Osteocyte (in vitro differentiated cells): ENCODE measurements at regions not wholly inside any gene's neighbourhood (a gene's known extent, or its start where the extent isn't known, plus 50 kb on each side); places are given as distances from the start of the nearest gene placed in this dataset.

ENCODE experiments used
- DNase-seq: peaks from one replicate; pipeline ENCODE4 v3.0.0; 2021; ENCODE audit warnings: mixed read lengths; ENCODE audit not compliant: unreplicated experiment; ENCODE audit errors: extremely low spot score
- H3K27ac Mint-ChIP-seq: one replicate; pipeline ENCODE4 v1.8.0; 2021; ENCODE audit warnings: mild to moderate bottlenecking, mixed read lengths; ENCODE audit not compliant: unreplicated experiment
- H3K27me3 Mint-ChIP-seq: one replicate; pipeline ENCODE4 v1.8.0; 2021; ENCODE audit warnings: mixed read lengths; ENCODE audit not compliant: unreplicated experiment
- H3K36me3 Mint-ChIP-seq: one replicate; pipeline ENCODE4 v1.8.0; 2021; ENCODE audit warnings: mixed read lengths; ENCODE audit not compliant: unreplicated experiment
- H3K4me1 Mint-ChIP-seq: one replicate; pipeline ENCODE4 v1.8.0; 2021; ENCODE audit warnings: mixed read lengths; ENCODE audit not compliant: unreplicated experiment
- H3K4me3 Mint-ChIP-seq: one replicate; pipeline ENCODE4 v1.8.0; 2021; ENCODE audit warnings: mild to moderate bottlenecking, moderate library complexity, mixed read lengths; ENCODE audit not compliant: unreplicated experiment
- H3K9me3 Mint-ChIP-seq: one replicate; pipeline ENCODE4 v1.8.0; 2021; ENCODE audit warnings: mixed read lengths; ENCODE audit not compliant: unreplicated experiment
- TF ChIP-seq, protein P1 (sequence below): fragments of 200-600 bp; sonication (generic); IDR thresholded peaks from 2 replicates; pipeline ENCODE4 v1.5.0; 2021; ENCODE audit warnings: antibody characterized with exemption, mild to moderate bottlenecking, moderate library complexity

DNA sequence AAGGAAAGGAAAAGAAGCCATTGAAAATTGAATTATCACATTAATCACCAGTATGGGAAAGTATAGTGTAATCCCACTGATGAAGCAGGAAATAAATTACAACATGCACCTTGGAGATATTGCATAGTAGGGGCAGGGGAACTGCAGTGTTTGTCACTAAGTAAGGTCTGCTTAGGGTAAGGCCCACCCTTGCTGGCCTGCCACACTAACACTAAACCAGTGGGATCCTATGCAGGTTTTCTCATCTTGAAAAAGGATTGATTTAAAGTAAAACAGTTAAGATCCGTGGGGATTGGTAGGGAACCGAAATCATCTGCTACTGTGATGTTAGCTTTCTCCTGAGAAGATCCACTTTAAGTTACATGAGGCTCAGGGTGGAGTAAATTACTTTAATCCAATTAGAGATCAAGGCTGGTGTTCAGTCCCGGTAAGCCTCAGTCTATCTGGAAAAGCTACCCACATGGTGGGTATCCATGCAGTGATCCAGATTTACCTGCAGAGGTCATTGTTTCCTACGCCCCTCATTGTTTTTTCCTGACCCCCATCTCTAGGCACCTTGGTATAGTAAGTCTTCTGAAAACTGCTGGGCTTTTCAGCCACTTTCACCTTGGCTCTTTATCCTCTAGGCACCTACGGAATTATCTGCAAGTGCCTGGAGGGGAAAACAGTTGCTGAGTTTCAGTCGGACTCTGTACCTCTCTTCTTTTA is 1014.9 kb upstream of the ATXN8OS start:
- Mint-ChIP-seq H3K27ac (no peak overlapping the region), H3K36me3 (no peaks in the 10 kb centered on the region)

DNA sequence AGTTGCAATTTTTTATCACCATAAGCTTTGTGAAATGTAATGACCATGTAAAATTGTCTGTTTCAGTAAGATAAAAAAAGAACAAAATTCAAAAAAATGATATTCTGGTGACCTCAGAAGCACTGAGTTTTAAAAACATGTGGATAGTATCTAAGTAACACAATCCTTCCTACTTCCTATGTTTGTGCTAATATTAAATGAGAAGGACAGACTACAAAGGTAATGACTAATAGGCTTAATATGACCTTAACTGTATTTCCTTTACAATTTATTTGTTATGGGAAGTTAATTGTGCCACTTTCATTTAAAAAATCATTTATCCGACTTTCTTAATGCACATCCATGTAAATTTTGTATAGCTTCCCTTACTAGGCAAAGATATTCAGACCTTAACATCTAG is 1030.4 kb upstream of the ATXN8OS start:
- no peak overlapping the region for H3K4me3 Mint-ChIP-seq
- no peak overlapping the region for H3K27ac Mint-ChIP-seq
- TF ChIP-seq, protein P1, sequence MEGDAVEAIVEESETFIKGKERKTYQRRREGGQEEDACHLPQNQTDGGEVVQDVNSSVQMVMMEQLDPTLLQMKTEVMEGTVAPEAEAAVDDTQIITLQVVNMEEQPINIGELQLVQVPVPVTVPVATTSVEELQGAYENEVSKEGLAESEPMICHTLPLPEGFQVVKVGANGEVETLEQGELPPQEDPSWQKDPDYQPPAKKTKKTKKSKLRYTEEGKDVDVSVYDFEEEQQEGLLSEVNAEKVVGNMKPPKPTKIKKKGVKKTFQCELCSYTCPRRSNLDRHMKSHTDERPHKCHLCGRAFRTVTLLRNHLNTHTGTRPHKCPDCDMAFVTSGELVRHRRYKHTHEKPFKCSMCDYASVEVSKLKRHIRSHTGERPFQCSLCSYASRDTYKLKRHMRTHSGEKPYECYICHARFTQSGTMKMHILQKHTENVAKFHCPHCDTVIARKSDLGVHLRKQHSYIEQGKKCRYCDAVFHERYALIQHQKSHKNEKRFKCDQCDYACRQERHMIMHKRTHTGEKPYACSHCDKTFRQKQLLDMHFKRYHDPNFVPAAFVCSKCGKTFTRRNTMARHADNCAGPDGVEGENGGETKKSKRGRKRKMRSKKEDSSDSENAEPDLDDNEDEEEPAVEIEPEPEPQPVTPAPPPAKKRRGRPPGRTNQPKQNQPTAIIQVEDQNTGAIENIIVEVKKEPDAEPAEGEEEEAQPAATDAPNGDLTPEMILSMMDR: no peak
- no peaks in the 10 kb centered on the region for H3K27me3 Mint-ChIP-seq
- no peaks in the 10 kb centered on the region for H3K36me3 Mint-ChIP-seq
- no peak for DNase-seq
- no peaks in the 10 kb centered on the region for H3K4me1 Mint-ChIP-seq
- H3K9me3 Mint-ChIP-seq: no peaks in the 10 kb centered on the region

More for the DNA sequence above, 1014.9 kb upstream of the ATXN8OS start:
- H3K27me3 Mint-ChIP-seq: peaks cover 6% of the 10 kb centered on the region
- no peak for DNase-seq
- no peaks in the 10 kb centered on the region for H3K9me3 Mint-ChIP-seq
- no peaks in the 10 kb centered on the region for H3K4me1 Mint-ChIP-seq
- TF ChIP-seq, protein P1: no peak
- H3K4me3 Mint-ChIP-seq: no peak overlapping the region

DNA sequence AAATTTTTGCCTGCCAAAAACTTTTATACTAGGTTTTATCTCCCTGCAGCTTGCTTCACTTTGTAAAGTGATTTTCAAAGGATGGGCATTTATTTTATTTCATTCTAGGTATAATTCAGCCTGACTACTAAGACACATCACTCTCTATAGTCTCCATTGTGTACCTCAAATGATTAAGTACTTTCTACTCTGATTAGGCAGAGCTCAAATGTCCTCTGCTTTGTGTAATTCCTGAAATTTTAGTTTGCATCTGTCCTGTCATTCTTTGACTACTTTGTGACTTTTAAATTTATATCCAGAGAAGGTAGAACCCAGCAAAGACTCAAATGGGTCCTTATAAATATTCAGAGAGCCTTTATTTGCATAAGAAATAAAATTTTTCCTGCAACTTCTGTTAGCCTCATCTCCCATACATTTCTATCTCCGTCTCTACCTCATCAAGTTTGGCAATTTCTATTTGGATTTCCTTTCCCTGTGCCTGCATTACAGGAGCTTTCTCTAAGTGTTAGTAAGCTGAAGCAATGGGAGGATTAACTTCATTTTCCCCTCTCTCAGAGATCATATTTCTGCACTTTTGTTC is 1038.0 kb upstream of the ATXN8OS start:
- TF ChIP-seq, protein P1: no peak
- no peak overlapping the region for H3K4me3 Mint-ChIP-seq
- no peak for DNase-seq
- no peaks in the 10 kb centered on the region for H3K4me1 Mint-ChIP-seq
- no peaks in the 10 kb centered on the region for H3K9me3 Mint-ChIP-seq
- no peaks in the 10 kb centered on the region for H3K27me3 Mint-ChIP-seq
- no peak overlapping the region for H3K27ac Mint-ChIP-seq
- no peaks in the 10 kb centered on the region for H3K36me3 Mint-ChIP-seq

DNA sequence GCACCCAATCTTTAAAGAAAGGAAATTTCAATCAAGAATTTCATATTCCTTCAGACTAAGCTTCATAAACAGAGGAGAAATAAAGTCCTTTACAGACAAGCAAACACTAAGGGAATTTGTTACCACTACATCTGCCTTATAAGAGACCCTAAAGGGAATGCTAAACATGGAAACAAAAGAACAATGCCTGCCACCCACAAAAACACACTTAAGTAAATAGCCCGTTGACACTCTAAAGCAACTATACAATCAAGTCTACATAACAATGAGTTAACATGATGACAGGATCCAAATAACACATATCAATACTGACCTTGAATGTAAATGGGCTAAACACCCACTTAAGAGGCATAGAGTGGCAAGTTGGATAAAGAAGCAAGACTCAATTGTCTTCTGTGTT is 1056.9 kb upstream of the ATXN8OS start:
- Mint-ChIP-seq H3K27ac (no peak overlapping the region), H3K36me3 (no peaks in the 10 kb centered on the region), H3K9me3 (peaks cover 28% of the 10 kb centered on the region), H3K27me3 (no peaks in the 10 kb centered on the region), H3K4me3 (no peak overlapping the region), H3K4me1 (no peaks in the 10 kb centered on the region)
- no peak for DNase-seq
- TF ChIP-seq, protein P1: no peak

DNA sequence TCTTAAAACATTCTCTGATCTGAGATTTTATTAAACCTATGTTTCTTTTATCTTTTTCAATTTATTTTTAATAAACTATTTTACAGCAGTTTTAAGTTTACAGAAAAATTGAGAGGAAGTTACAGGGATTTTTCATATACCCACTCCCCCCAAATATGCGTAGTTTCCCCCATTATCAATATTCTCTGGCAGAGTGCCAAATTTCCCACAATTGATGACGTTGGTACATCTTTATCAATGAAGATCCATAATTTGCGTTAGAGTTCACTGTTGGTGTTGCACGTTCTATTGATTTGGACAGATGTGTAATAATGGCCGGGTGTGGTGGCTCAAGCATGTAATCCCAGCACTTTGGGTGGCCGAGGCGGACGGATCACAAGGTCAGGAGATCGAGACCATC is 1063.0 kb upstream of the ATXN8OS start:
- Mint-ChIP-seq H3K9me3 (peaks cover 3% of the 10 kb centered on the region), H3K27me3 (no peaks in the 10 kb centered on the region), H3K27ac (no peak overlapping the region), H3K36me3 (no peaks in the 10 kb centered on the region), H3K4me1 (no peaks in the 10 kb centered on the region), H3K4me3 (no peak overlapping the region)
- no peak for DNase-seq
- TF ChIP-seq, protein P1: no peak
